ENCODE measurements at regions not wholly inside any gene's neighbourhood (a gene's known extent, or its start where the extent isn't known, plus 50 kb on each side); places are given as distances from the start of the nearest gene placed in this dataset.
"Not testable (repeated sequence)": the region's sequence is repeated elsewhere in the genome, so short reads cannot be mapped to it uniquely, and the experiment has no call there.

DNA sequence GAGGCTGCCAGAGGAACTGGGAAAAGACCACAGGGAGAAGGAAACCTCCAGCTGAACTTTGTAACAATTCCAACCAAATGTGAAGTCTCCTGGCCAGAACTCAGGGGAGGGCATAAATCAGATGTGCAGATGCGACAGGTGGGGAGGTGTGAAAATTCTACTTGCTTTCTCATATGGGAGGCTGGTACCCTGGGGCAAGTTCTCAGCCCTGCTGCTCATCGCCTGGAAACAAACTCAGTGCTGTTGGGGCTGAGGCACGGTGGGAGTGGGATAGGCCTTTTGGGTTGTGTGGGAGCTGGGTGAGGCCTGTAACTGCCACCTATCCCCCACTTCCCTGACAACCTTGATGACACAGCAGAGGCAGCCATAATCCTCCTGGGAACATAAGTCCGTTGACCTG lies 179.6 kb downstream of the ASB1 start:
- ChIA-PET POLR2A (no interaction called here), CTCF (no interaction called here)
- no peak for DNase-seq (ENCODE audit: low read depth, low spot score)
- TF ChIP-seq, protein P1, sequence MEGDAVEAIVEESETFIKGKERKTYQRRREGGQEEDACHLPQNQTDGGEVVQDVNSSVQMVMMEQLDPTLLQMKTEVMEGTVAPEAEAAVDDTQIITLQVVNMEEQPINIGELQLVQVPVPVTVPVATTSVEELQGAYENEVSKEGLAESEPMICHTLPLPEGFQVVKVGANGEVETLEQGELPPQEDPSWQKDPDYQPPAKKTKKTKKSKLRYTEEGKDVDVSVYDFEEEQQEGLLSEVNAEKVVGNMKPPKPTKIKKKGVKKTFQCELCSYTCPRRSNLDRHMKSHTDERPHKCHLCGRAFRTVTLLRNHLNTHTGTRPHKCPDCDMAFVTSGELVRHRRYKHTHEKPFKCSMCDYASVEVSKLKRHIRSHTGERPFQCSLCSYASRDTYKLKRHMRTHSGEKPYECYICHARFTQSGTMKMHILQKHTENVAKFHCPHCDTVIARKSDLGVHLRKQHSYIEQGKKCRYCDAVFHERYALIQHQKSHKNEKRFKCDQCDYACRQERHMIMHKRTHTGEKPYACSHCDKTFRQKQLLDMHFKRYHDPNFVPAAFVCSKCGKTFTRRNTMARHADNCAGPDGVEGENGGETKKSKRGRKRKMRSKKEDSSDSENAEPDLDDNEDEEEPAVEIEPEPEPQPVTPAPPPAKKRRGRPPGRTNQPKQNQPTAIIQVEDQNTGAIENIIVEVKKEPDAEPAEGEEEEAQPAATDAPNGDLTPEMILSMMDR (IDR thresholded peaks at IDR 0.05; ENCODE audit: insufficient read depth, low read length, missing control alignments), result no peak
- no peak overlapping the region for H3K4me3 ChIP-seq (ENCODE audit: low read depth, low read length)

DNA sequence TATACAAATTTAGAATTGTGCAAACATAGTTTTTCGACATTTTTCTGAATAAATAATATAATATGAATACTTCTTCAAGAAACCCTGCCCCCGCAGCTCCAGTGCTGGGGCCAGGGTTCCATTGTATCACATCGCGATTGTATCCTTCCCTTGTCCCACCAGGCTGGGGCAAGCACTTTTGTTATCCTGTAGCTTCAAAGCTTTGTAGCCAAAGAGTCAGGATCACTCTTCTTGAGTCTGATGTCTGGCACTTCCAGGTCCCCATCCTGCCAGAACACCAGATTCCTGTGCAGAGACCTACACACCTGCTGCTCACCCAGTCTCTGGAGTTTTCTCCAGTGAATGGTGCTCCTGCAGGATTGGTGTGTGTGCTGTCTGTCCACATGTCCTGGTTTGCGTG lies 186.9 kb downstream of the ASB1 start:
- TF ChIP-seq, protein P1 (IDR thresholded peaks at IDR 0.05; ENCODE audit: insufficient read depth, low read length, missing control alignments), result no peak
- DNase-seq (ENCODE audit: low read depth, low spot score), result no peak
- ChIA-PET POLR2A (no interaction called here), CTCF (no interaction called here)
- H3K4me3 ChIP-seq (ENCODE audit: low read depth, low read length), result no peak overlapping the region

DNA sequence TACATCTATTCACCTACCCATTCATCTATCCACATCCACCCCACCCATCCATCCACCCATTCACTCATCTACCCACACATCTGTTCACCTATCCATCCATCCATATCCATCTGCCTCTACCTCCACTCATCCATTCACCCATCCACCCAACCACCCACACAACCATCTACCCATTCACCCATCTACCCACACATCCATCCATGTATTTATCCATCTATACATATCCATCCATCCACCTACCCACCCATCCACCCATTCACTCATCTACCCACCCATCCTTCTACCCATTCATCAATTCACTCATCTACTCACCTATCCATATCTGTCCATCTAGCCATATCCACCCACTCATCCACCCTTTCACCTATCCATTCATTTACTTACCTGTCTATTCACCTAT lies 187.6 kb downstream of the ASB1 start:
- TF ChIP-seq, protein P1 (IDR thresholded peaks at IDR 0.05; ENCODE audit: insufficient read depth, low read length, missing control alignments), result no peak
- no peak for DNase-seq (ENCODE audit: low read depth, low spot score)
- ChIA-PET CTCF (no interaction called here), POLR2A (no interaction called here)
- no peak overlapping the region for H3K4me3 ChIP-seq (ENCODE audit: low read depth, low read length)

DNA sequence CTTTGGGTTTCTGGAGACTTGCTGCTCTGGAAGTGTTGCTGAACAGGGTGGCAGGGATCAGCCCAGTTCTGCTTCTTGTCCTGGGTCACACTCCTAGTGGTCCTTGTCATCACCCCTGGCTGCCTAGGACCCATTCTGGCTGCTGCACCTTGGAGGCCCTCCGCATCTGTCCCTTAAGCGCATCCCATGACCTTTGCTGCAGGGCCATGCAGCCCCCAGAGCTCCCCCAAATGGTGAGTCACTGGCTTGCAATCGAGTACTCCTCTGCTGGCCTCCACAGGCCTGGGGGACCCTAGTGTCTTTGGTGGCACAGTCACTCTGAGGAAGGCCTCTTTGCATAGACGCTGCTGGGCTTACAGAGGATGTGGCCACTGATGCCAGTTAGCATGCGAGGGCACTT lies 188.5 kb downstream of the ASB1 start:
- ChIA-PET CTCF (no interaction called here), POLR2A (no interaction called here)
- TF ChIP-seq, protein P1 (IDR thresholded peaks at IDR 0.05; ENCODE audit: insufficient read depth, low read length, missing control alignments), result no peak
- H3K4me3 ChIP-seq (ENCODE audit: low read depth, low read length), result no peak overlapping the region
- no peak for DNase-seq (ENCODE audit: low read depth, low spot score)

DNA sequence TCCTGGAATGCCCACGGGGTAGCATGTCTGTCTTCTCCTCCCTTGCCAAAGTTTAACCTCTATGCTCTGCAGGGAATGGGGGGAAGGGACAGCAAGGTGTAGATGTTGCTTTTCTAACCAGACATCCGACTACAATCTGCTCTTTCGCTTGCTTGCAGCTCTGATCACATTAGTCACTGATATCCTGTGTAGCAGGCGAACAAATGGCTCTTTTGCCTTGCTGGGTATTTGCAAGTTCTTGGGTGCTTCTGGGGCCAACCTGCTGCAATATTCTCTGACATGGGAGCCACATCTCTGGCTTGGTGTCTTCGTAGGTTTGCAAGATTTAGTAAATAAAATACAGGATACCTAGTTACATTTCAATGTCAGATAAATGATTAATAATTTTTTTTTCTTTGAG lies 190.0 kb downstream of the ASB1 start:
- TF ChIP-seq, protein P1 (IDR thresholded peaks at IDR 0.05; ENCODE audit: insufficient read depth, low read length, missing control alignments), result no peak

DNA sequence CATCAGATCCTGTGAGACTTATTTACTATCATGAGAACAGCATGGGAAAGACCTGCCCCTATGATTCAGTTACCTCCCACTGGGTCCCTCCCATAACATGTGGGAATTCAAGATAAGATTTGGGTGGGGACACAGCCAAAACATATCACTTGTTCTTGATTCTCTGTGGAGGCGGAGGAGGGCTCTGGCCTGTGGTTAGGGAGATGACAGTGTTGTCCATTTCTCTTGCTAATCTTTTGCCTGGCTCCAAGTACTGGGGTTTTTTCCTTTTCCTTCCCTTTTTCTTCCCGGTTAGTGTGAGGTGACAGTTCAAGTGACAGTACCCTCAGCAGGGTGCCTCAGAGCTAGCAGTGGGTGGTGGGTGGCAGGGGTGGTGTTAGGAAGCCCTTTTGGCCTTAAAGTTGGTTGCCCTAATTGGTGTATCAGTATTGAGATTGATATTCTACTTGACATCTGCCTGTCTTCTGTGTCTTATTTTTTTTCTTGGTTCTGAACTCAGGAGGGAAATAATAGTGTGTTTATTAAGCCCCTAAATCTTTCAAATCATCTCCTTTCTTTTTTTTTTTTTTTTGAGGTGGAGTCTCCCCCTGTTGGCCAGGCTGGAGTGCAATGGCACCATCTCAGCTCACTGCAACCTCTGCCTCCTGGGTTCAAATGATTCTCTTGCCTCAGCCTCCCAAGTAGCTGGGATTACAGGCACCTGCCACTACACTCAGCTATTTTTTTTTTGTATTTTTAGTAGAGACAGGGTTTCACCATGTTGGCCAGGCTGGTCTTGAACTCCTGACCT lies 192.0 kb downstream of the ASB1 start:
- POLR2A ChIA-PET; CTCF ChIA-PET; DNase-seq (ENCODE audit: low read depth, low spot score); H3K4me3 ChIP-seq (ENCODE audit: low read depth, low read length): not testable (repeated sequence)

More for the DNA sequence above, 190.0 kb downstream of the ASB1 start:
- CTCF ChIA-PET, result no interaction called here
- no peak overlapping the region for H3K4me3 ChIP-seq (ENCODE audit: low read depth, low read length)
- no peak for DNase-seq (ENCODE audit: low read depth, low spot score)
- POLR2A ChIA-PET, result no interaction called here

DNA sequence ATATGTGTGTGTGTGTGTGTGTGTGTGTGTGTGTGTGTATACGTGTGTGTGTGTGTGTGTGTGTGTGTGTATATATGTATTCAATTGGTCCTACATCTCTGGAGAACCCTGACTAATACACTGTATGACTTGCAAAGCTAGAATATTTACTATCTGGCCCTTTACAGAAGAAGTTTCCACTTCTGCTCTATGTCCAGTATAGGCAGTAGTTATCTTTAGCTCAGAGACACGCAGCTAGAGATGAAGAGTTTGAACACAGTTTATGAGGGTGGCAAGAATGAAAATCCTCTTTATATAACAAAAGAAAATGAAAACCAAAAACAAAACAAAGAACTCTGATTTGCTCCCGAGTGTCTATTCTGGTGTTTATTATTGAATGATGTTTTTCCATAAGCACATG lies 201.2 kb downstream of the ASB1 start:
- H3K4me3 ChIP-seq (ENCODE audit: low read depth, low read length), result no peak overlapping the region
- TF ChIP-seq, protein P1 (IDR thresholded peaks at IDR 0.05; ENCODE audit: insufficient read depth, low read length, missing control alignments), result no peak
- no peak for DNase-seq (ENCODE audit: low read depth, low spot score)
- POLR2A ChIA-PET, result no interaction called here
- CTCF ChIA-PET, result interaction anchor here (1.0 kb wide), 1 partner anchor 158 kb away, joined by 4 read pairs; no protein-coding TSS in a partner anchor
